HL-60 (cell line): ENCODE measurements at regions not wholly inside any gene's neighbourhood (a gene's known extent, or its start where the extent isn't known, plus 50 kb on each side); places are given as distances from the start of the nearest gene placed in this dataset.

Source experiments
- DNase-seq, 2 experiments: peaks; one replicate each; pipeline ENCODE4 v3.0.0-alpha.2; 2010 to 2020; ENCODE audit warnings: low read depth in 1 of 2, low spot score in 1 of 2
- H3K27ac ChIP-seq: fragments of 250-450 bp; sonication (Bioruptor Pico); replicated peaks from 2 replicates; pipeline ENCODE4 v1.5.1; 2020; ENCODE audit warnings: mild to moderate bottlenecking, moderate library complexity
- H3K27me3 ChIP-seq: fragments of 250-450 bp; sonication (Bioruptor Pico); 2 replicates; pipeline ENCODE4 v1.5.1; 2021; ENCODE audit warnings: mild to moderate bottlenecking, moderate library complexity; ENCODE audit not compliant: insufficient read depth, poor library complexity, severe bottlenecking
- H3K4me3 ChIP-seq: replicated peaks from 2 replicates; pipeline ENCODE4 v1.5.1; 2011; ENCODE audit warnings: mild to moderate bottlenecking, control low read depth, low read length; ENCODE audit not compliant: insufficient read depth
- GABPA ChIP-seq: IDR thresholded peaks from 2 replicates; pipeline ENCODE4 v1.6.1; 2012; ENCODE audit warnings: low read depth
- POLR2AphosphoS5 ChIP-seq: IDR thresholded peaks from 2 replicates; pipeline ENCODE4 v1.6.1; 2012; ENCODE audit warnings: low read depth
- SPI1 ChIP-seq: IDR thresholded peaks from 2 replicates; pipeline ENCODE4 v1.6.1; 2012; ENCODE audit warnings: low read depth, mild to moderate bottlenecking, borderline replicate concordance
- TF ChIP-seq, protein P1 (sequence below): IDR thresholded peaks from one replicate; pipeline ENCODE4 v1.5.1; 2011; ENCODE audit warnings: low read length, control low read depth, inconsistent platforms; ENCODE audit not compliant: insufficient read depth
- TF ChIP-seq, protein P2 (sequence below): IDR thresholded peaks from 2 replicates; pipeline ENCODE4 v1.6.1; 2012; ENCODE audit warnings: low read depth; ENCODE audit not compliant: insufficient replicate concordance

DNA sequence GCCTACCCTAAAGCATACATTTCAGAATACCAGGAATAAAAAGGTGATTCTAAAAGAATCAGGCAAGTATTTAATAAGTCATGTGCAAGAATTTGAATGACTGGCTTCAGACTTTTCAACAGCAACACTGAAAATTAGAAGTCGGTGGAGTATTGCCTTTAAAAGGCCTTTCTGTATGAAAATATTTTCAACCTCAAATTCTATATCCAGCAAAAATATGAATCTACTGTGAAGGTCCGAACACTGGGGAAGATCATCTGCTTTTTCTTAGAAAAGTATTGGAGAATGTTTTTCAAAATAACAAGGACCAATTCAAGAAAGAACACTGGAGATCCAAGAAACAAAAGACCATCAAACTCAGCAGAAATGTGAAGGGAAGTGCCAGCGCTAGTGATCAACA lies 459.5 kb upstream of the KLF12 start:
- Histone ChIP-seq H3K4me3 (no peak overlapping the region), H3K27ac (no peak overlapping the region), H3K27me3 (no peaks in the 10 kb centered on the region)
- DNase-seq: no peak
- TF ChIP-seq SPI1 (no peak), POLR2AphosphoS5 (no peak), GABPA (no peak)
- TF ChIP-seq, protein P1, sequence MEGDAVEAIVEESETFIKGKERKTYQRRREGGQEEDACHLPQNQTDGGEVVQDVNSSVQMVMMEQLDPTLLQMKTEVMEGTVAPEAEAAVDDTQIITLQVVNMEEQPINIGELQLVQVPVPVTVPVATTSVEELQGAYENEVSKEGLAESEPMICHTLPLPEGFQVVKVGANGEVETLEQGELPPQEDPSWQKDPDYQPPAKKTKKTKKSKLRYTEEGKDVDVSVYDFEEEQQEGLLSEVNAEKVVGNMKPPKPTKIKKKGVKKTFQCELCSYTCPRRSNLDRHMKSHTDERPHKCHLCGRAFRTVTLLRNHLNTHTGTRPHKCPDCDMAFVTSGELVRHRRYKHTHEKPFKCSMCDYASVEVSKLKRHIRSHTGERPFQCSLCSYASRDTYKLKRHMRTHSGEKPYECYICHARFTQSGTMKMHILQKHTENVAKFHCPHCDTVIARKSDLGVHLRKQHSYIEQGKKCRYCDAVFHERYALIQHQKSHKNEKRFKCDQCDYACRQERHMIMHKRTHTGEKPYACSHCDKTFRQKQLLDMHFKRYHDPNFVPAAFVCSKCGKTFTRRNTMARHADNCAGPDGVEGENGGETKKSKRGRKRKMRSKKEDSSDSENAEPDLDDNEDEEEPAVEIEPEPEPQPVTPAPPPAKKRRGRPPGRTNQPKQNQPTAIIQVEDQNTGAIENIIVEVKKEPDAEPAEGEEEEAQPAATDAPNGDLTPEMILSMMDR: no peak
- TF ChIP-seq, protein P2, sequence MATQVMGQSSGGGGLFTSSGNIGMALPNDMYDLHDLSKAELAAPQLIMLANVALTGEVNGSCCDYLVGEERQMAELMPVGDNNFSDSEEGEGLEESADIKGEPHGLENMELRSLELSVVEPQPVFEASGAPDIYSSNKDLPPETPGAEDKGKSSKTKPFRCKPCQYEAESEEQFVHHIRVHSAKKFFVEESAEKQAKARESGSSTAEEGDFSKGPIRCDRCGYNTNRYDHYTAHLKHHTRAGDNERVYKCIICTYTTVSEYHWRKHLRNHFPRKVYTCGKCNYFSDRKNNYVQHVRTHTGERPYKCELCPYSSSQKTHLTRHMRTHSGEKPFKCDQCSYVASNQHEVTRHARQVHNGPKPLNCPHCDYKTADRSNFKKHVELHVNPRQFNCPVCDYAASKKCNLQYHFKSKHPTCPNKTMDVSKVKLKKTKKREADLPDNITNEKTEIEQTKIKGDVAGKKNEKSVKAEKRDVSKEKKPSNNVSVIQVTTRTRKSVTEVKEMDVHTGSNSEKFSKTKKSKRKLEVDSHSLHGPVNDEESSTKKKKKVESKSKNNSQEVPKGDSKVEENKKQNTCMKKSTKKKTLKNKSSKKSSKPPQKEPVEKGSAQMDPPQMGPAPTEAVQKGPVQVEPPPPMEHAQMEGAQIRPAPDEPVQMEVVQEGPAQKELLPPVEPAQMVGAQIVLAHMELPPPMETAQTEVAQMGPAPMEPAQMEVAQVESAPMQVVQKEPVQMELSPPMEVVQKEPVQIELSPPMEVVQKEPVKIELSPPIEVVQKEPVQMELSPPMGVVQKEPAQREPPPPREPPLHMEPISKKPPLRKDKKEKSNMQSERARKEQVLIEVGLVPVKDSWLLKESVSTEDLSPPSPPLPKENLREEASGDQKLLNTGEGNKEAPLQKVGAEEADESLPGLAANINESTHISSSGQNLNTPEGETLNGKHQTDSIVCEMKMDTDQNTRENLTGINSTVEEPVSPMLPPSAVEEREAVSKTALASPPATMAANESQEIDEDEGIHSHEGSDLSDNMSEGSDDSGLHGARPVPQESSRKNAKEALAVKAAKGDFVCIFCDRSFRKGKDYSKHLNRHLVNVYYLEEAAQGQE: no peak

DNA sequence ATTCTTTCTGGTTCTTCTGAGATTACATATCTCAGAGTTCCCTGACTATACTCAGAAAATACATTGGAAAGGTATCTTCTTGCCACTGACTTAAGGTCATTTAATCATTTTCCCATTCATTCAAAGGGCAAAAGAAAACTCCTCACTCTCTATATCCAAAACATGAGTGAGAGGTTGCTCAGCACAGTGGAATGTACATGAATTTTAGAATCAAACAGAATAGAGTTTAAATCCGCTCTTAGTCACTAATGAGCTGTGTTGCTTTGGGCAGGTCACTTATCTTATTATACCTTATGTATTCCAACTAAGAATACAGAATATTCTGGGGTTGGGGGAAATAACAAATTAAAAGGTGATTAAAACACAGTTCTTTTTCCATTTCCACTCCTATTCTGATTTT lies 452.6 kb upstream of the KLF12 start:
- no peak for DNase-seq
- peaks cover 4% of the 10 kb centered on the region for H3K27me3 ChIP-seq
- no peak overlapping the region for H3K4me3 ChIP-seq
- no peak overlapping the region for H3K27ac ChIP-seq
- TF ChIP-seq POLR2AphosphoS5: no peak
- TF ChIP-seq, protein P2: no peak
- no peak for TF ChIP-seq SPI1
- TF ChIP-seq GABPA: no peak
- TF ChIP-seq, protein P1: no peak

DNA sequence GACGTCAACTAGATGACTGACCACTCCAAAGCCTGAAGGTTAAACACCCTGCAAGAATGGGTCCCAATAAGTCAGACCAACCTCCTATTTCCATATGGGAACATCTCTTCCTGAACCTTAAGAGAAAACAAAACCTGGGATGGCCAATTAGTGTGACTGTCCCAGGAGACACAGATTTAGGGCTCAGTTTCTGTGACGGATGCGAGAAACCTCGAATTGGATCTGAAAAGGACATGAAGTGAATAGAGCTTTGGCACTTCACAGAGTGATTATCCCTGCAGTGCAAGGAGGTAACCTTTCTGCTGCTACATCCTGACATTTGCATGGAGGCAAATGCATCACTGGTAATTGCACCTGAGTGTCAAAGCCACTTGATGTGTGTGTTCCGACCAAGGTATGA lies 442.2 kb upstream of the KLF12 start:
- H3K27me3 ChIP-seq: peaks cover 30% of the 10 kb centered on the region
- no peak overlapping the region for H3K27ac ChIP-seq
- TF ChIP-seq, protein P2: no peak
- no peak for TF ChIP-seq GABPA
- TF ChIP-seq, protein P1: no peak
- no peak for TF ChIP-seq SPI1
- DNase-seq: no peak
- no peak overlapping the region for H3K4me3 ChIP-seq
